H9 (cell line): ENCODE measurements at regions not wholly inside any gene's neighbourhood (a gene's known extent, or its start where the extent isn't known, plus 50 kb on each side); places are given as distances from the start of the nearest gene placed in this dataset.
A peak's percentile ranks its signal among the peaks of the same experiment; 100 is the strongest.
"Not testable (repeated sequence)": the region's sequence is repeated elsewhere in the genome, so short reads cannot be mapped to it uniquely, and the experiment has no call there.

Experiments used
- DNase-seq: peaks from one replicate; pipeline ENCODE4 v3.0.0-alpha.2; 2017
- H2AFZ ChIP-seq: one replicate; pipeline ENCODE4 v1.6.1; 2013; ENCODE audit warnings: mild to moderate bottlenecking, low read length, control low read depth, moderate library complexity
- H2AK5ac ChIP-seq: 2 replicates; pipeline ENCODE4 v1.6.1; 2013; ENCODE audit warnings: low read length, control low read depth, mixed read lengths; ENCODE audit not compliant: insufficient read length
- H2BK120ac ChIP-seq: one replicate; pipeline ENCODE4 v1.6.1; 2013; ENCODE audit warnings: low read depth, mild to moderate bottlenecking, low read length, control low read depth, inconsistent platforms; ENCODE audit not compliant: poor library complexity, severe bottlenecking
- H2BK12ac ChIP-seq: 2 replicates; pipeline ENCODE4 v1.6.1; 2013; ENCODE audit warnings: low read length, control low read depth, mixed read lengths, low read depth; ENCODE audit not compliant: insufficient read length
- H2BK15ac ChIP-seq: 2 replicates; pipeline ENCODE4 v1.6.1; 2013; ENCODE audit warnings: low read depth, low read length, control low read depth
- H2BK20ac ChIP-seq: one replicate; pipeline ENCODE4 v1.6.1; 2013; ENCODE audit warnings: low read depth, mild to moderate bottlenecking, low read length, control low read depth, inconsistent platforms; ENCODE audit not compliant: poor library complexity, severe bottlenecking
- H2BK5ac ChIP-seq: 2 replicates; pipeline ENCODE4 v1.6.1; 2013; ENCODE audit warnings: low read length, control low read depth, mixed read lengths; ENCODE audit not compliant: insufficient read length
- H3K14ac ChIP-seq: 2 replicates; pipeline ENCODE4 v1.6.1; 2013; ENCODE audit warnings: low read length, control low read depth; ENCODE audit not compliant: insufficient read depth
- H3K18ac ChIP-seq: 2 replicates; pipeline ENCODE4 v1.6.1; 2013; ENCODE audit warnings: low read depth, mild to moderate bottlenecking, mixed read lengths, low read length, control low read depth; ENCODE audit not compliant: insufficient read length
- H3K23ac ChIP-seq: 2 replicates; pipeline ENCODE4 v1.6.1; 2013; ENCODE audit warnings: low read length, control low read depth, mixed read lengths, low read depth; ENCODE audit not compliant: insufficient read length
- H3K23me2 ChIP-seq: 2 replicates; pipeline ENCODE4 v1.6.1; 2013; ENCODE audit warnings: low read depth, mild to moderate bottlenecking, mixed read lengths, low read length, control low read depth; ENCODE audit not compliant: insufficient read length, poor library complexity, severe bottlenecking
- H3K27ac ChIP-seq: 2 replicates; pipeline ENCODE4 v1.5.1; 2013; ENCODE audit warnings: low read length, control low read depth, mixed read lengths, low read depth; ENCODE audit not compliant: insufficient read length
- H3K27me3 ChIP-seq: 2 replicates; pipeline ENCODE4 v1.6.1; 2013; ENCODE audit warnings: low read length, control low read depth, inconsistent platforms; ENCODE audit not compliant: insufficient read depth
- H3K4ac ChIP-seq: 2 replicates; pipeline ENCODE4 v1.6.1; 2013; ENCODE audit warnings: low read depth, mild to moderate bottlenecking, control low read depth, inconsistent platforms, low read length, moderate library complexity
- H3K4me1 ChIP-seq: 2 replicates; pipeline ENCODE4 v1.6.1; 2013; ENCODE audit warnings: low read length, control low read depth, inconsistent platforms; ENCODE audit not compliant: insufficient read depth
- H3K4me2 ChIP-seq: 2 replicates; pipeline ENCODE4 v1.6.1; 2013; ENCODE audit warnings: low read length, control low read depth, mixed read lengths; ENCODE audit not compliant: insufficient read length, insufficient read depth
- H3K56ac ChIP-seq: 2 replicates; pipeline ENCODE4 v1.6.1; 2013; ENCODE audit warnings: low read depth, mild to moderate bottlenecking, mixed read lengths, low read length, control low read depth; ENCODE audit not compliant: insufficient read length
- H3K79me1 ChIP-seq: 2 replicates; pipeline ENCODE4 v1.6.1; 2013; ENCODE audit warnings: low read depth, mild to moderate bottlenecking, moderate library complexity, low read length, control low read depth, inconsistent platforms; ENCODE audit not compliant: insufficient read depth, poor library complexity, severe bottlenecking
- H3K79me2 ChIP-seq: 2 replicates; pipeline ENCODE4 v1.6.1; 2013; ENCODE audit warnings: low read length, control low read depth, inconsistent platforms; ENCODE audit not compliant: insufficient read depth
- H3K9ac ChIP-seq: 2 replicates; pipeline ENCODE4 v1.6.1; 2013; ENCODE audit warnings: low read length, control low read depth, mixed read lengths; ENCODE audit not compliant: insufficient read length; ENCODE audit errors: extremely low read depth
- H3K9me3 ChIP-seq: one replicate; pipeline ENCODE4 v1.6.1; 2013; ENCODE audit warnings: low read depth, low read length, inconsistent platforms; ENCODE audit not compliant: control insufficient read depth
- H3T11ph ChIP-seq: one replicate; pipeline ENCODE4 v1.6.1; 2013; ENCODE audit warnings: mild to moderate bottlenecking, low read length, control low read depth, inconsistent platforms
- H4K20me1 ChIP-seq: one replicate; pipeline ENCODE4 v1.6.1; 2013; ENCODE audit not compliant: control insufficient read depth, insufficient read length, insufficient read depth
- H4K5ac ChIP-seq: 2 replicates; pipeline ENCODE4 v1.6.1; 2013; ENCODE audit warnings: low read depth, mild to moderate bottlenecking, mixed read lengths, low read length, control low read depth; ENCODE audit not compliant: insufficient read length
- H4K8ac ChIP-seq: replicated peaks from 2 replicates; pipeline ENCODE4 v1.6.1; 2013; ENCODE audit warnings: low read length, control low read depth, mixed read lengths, low read depth; ENCODE audit not compliant: insufficient read length
- H4K91ac ChIP-seq: 2 replicates; pipeline ENCODE4 v1.6.1; 2013; ENCODE audit warnings: low read depth, mild to moderate bottlenecking, moderate library complexity, mixed read lengths, low read length, control low read depth; ENCODE audit not compliant: insufficient read length
- H3K27ac Mint-ChIP-seq, 3 experiments: 2 replicates in 2 of 3; 3 replicates in 1 of 3; pipeline ENCODE4 v1.8.0; 2020 to 2021; ENCODE audit warnings: mixed read lengths in 3 of 3, mild to moderate bottlenecking in 1 of 3, moderate library complexity in 1 of 3
- H3K27me3 Mint-ChIP-seq: 2 replicates; pipeline ENCODE4 v1.8.0; 2021; ENCODE audit warnings: low read depth, mild to moderate bottlenecking, moderate library complexity, mixed read lengths
- H3K36me3 Mint-ChIP-seq, 3 experiments: 2 replicates in 2 of 3; 3 replicates in 1 of 3; pipeline ENCODE4 v1.8.0; 2020 to 2021; ENCODE audit warnings: low read depth in 3 of 3, mixed read lengths in 3 of 3; ENCODE audit not compliant: insufficient read depth in 1 of 3
- H3K4me1 Mint-ChIP-seq, 2 experiments: 2 replicates each; pipeline ENCODE4 v1.8.0; 2020; ENCODE audit warnings: mixed read lengths in 2 of 2
- H3K4me3 Mint-ChIP-seq, 2 experiments: 2 replicates in 1 of 2; 3 replicates in 1 of 2; pipeline ENCODE4 v1.8.0; 2020 to 2021; ENCODE audit warnings: mild to moderate bottlenecking in 2 of 2, mixed read lengths in 2 of 2, moderate library complexity in 1 of 2
- H3K9me3 Mint-ChIP-seq, 2 experiments: 2 replicates in 1 of 2; 3 replicates in 1 of 2; pipeline ENCODE4 v1.8.0; 2020; ENCODE audit warnings: mild to moderate bottlenecking in 2 of 2, mixed read lengths in 2 of 2, moderate library complexity in 1 of 2
- CTCF ChIP-seq: fragments of 200-600 bp; sonication (generic); conservative IDR thresholded peaks from 3 replicates; pipeline ENCODE4 v1.8.0; 2021; ENCODE audit warnings: antibody characterized with exemption, mild to moderate bottlenecking
- whole genome bisulfite sequencing: extraction: QIAGEN DNeasy Blood & Tissue Kit; methylation state at CpG from one replicate; pipeline ENCODE4 v1.1.7; 2013; ENCODE audit warnings: missing lambda C conversion rate, low lambda C conversion rate, mixed read lengths; ENCODE audit not compliant: insufficient read length; ENCODE audit errors: extremely low coverage; 5-methylcytosine and 5-hydroxymethylcytosine counted together

- H4K20me1 ChIP-seq, H3K27ac ChIP-seq, H3K4me1 ChIP-seq, H3K27me3 ChIP-seq, H3K27me3 Mint-ChIP-seq, H4K8ac ChIP-seq, H3T11ph ChIP-seq, H2BK5ac ChIP-seq, H2BK12ac ChIP-seq, H3K79me2 ChIP-seq, H2BK20ac ChIP-seq, H3K23me2 ChIP-seq, H4K5ac ChIP-seq, H3K23ac ChIP-seq, H3K9me3 ChIP-seq, H3K79me1 ChIP-seq, H3K4ac ChIP-seq, H3K14ac ChIP-seq, H3K36me3 Mint-ChIP-seq, H3K9me3 Mint-ChIP-seq, H4K91ac ChIP-seq, H2BK120ac ChIP-seq, H3K56ac ChIP-seq, H3K9ac ChIP-seq, H2BK15ac ChIP-seq, H3K4me1 Mint-ChIP-seq, H2AFZ ChIP-seq, H3K18ac ChIP-seq, H2AK5ac ChIP-seq: not testable (repeated sequence)
- WGBS, result no CpG with 5 or more reads among the region's 19 CpGs
- TF ChIP-seq CTCF, result peak; percentile 68
- Mint-ChIP-seq H3K27ac (peak overlapping the region in 1 of 3 experiments; percentile 90; a peak in 1 of 7 replicates), H3K4me3 (peak overlapping the region; percentile 59 to 73)
- peak; percentile 28 for DNase-seq
- peak overlapping the region; percentile 16 for H3K4me2 ChIP-seq
Measured at GRCh38 chr16:16593156-16593863, 214.4 kb downstream of the NPIPA7 start.

- H3K79me1 ChIP-seq, H2BK15ac ChIP-seq, H3K4ac ChIP-seq, H2BK12ac ChIP-seq, H3K27ac Mint-ChIP-seq, H3K18ac ChIP-seq, H2AK5ac ChIP-seq, H3K27me3 Mint-ChIP-seq, H3K9me3 ChIP-seq, H3K36me3 Mint-ChIP-seq, H3K23ac ChIP-seq, H3K23me2 ChIP-seq, H4K91ac ChIP-seq, H4K8ac ChIP-seq, H3K4me3 Mint-ChIP-seq, H3K14ac ChIP-seq, H3K27ac ChIP-seq, H3K27me3 ChIP-seq, H3K4me2 ChIP-seq, H3K4me1 Mint-ChIP-seq, H3T11ph ChIP-seq, H2BK5ac ChIP-seq, H3K56ac ChIP-seq, DNase-seq, H3K4me1 ChIP-seq, H3K9me3 Mint-ChIP-seq, H3K79me2 ChIP-seq, H2AFZ ChIP-seq, H3K9ac ChIP-seq, H4K5ac ChIP-seq, H4K20me1 ChIP-seq, H2BK20ac ChIP-seq, H2BK120ac ChIP-seq: not testable (repeated sequence)
- WGBS, result no CpG with 5 or more reads among the region's 10 CpGs
Measured at GRCh38 chr16:16595029-16595718, 216.2 kb downstream of the NPIPA7 start.
